GM23338 (cell line): ENCODE measurements at regions not wholly inside any gene's neighbourhood (a gene's known extent, or its start where the extent isn't known, plus 50 kb on each side); places are given as distances from the start of the nearest gene placed in this dataset.
A peak's percentile ranks its signal among the peaks of the same experiment; 100 is the strongest.

Experiments
- ATAC-seq: fragments of 200-7000 bp; cut with Tn5 transposase; 3 replicates; pipeline ENCODE4 v1.9.1; 2020
- DNase-seq: peaks from one replicate; pipeline ENCODE4 v3.0.0-alpha.2; 2015; ENCODE audit warnings: low spot score
- H2AFZ ChIP-seq: fragments of 200-600 bp; sonication (generic); 2 replicates; pipeline ENCODE4 v1.8.0; 2016; ENCODE audit warnings: antibody characterized with exemption, mild to moderate bottlenecking, moderate library complexity
- H3F3A ChIP-seq: fragments of 200-600 bp; sonication (generic); replicated peaks from 2 replicates; pipeline ENCODE4 v1.8.0; 2017; ENCODE audit warnings: antibody characterized with exemption, mixed run types, low read depth
- H3K27ac ChIP-seq: fragments of 200-600 bp; sonication (generic); 2 replicates; pipeline ENCODE4 v1.6.1; 2016; ENCODE audit warnings: low read depth
- H3K27me3 ChIP-seq: fragments of 200-600 bp; sonication (generic); 2 replicates; pipeline ENCODE4 v1.8.0; 2016; ENCODE audit warnings: mild to moderate bottlenecking, mixed run types, moderate library complexity; ENCODE audit not compliant: insufficient read depth
- H3K36me3 ChIP-seq: fragments of 200-600 bp; sonication (generic); 2 replicates; pipeline ENCODE4 v1.8.0; 2016; ENCODE audit warnings: mild to moderate bottlenecking; ENCODE audit not compliant: insufficient read depth
- H3K4me1 ChIP-seq: fragments of 200-600 bp; sonication (generic); 2 replicates; pipeline ENCODE4 v1.8.0; 2016; ENCODE audit warnings: mild to moderate bottlenecking, moderate library complexity; ENCODE audit not compliant: insufficient read depth
- H3K4me2 ChIP-seq: fragments of 200-600 bp; sonication (generic); 2 replicates; pipeline ENCODE4 v1.7.1; 2017; ENCODE audit warnings: mixed run types
- H3K4me3 ChIP-seq: fragments of 200-600 bp; sonication (generic); 2 replicates; pipeline ENCODE4 v1.6.1; 2016; ENCODE audit warnings: mixed run types
- H3K79me2 ChIP-seq: fragments of 200-600 bp; sonication (generic); replicated peaks from 2 replicates; pipeline ENCODE4 v1.8.0; 2017; ENCODE audit warnings: mild to moderate bottlenecking; ENCODE audit not compliant: insufficient read depth
- H3K9me2 ChIP-seq: fragments of 200-600 bp; sonication (generic); 2 replicates; pipeline ENCODE4 v1.8.0; 2017; ENCODE audit not compliant: insufficient read depth
- H4K20me1 ChIP-seq: fragments of 200-600 bp; sonication (generic); replicated peaks from 2 replicates; pipeline ENCODE4 v1.8.0; 2017; ENCODE audit warnings: mild to moderate bottlenecking; ENCODE audit not compliant: insufficient read depth
- H3K27ac Mint-ChIP-seq: 2 replicates; pipeline ENCODE4 v1.8.0; 2020; ENCODE audit warnings: inconsistent platforms, mild to moderate bottlenecking, moderate library complexity, mixed read lengths
- H3K27me3 Mint-ChIP-seq: 3 replicates; pipeline ENCODE4 v1.8.0; 2022; ENCODE audit warnings: low read depth, mild to moderate bottlenecking, moderate library complexity, mixed read lengths, inconsistent platforms; ENCODE audit not compliant: insufficient read depth, poor library complexity
- H3K36me3 Mint-ChIP-seq: 3 replicates; pipeline ENCODE4 v1.8.0; 2021; ENCODE audit warnings: low read depth, mild to moderate bottlenecking, inconsistent platforms, moderate library complexity, mixed read lengths
- H3K4me1 Mint-ChIP-seq: 3 replicates; pipeline ENCODE4 v1.8.0; 2020; ENCODE audit warnings: mild to moderate bottlenecking, inconsistent platforms, mixed read lengths
- H3K4me3 Mint-ChIP-seq: 3 replicates; pipeline ENCODE4 v1.8.0; 2021; ENCODE audit warnings: moderate library complexity, mild to moderate bottlenecking, inconsistent platforms, mixed read lengths
- H3K9me3 Mint-ChIP-seq: 3 replicates; pipeline ENCODE4 v1.8.0; 2020; ENCODE audit warnings: moderate library complexity, mild to moderate bottlenecking, inconsistent platforms, mixed read lengths
- CTCF ChIP-seq, 2 experiments: fragments of 200-600 bp in 1 of 2; sonication (generic) in 1 of 2; conservative IDR thresholded peaks; 2 replicates each; pipeline versions ENCODE4 v1.5.1 to v1.6.1; 2016 to 2017; ENCODE audit warnings: antibody characterized with exemption in 2 of 2, low read depth in 2 of 2, mild to moderate bottlenecking in 2 of 2, moderate library complexity in 1 of 2
- ETS1 ChIP-seq: IDR thresholded peaks from 2 replicates; pipeline ENCODE4 v1.6.1; 2016; ENCODE audit warnings: antibody characterized with exemption
- EZH2 ChIP-seq: fragments of 200-600 bp; sonication (generic); IDR thresholded peaks from one replicate; pipeline ENCODE4 v1.8.0; 2017; ENCODE audit warnings: antibody characterized with exemption, mild to moderate bottlenecking, low read depth; ENCODE audit not compliant: unreplicated experiment
- JUNB ChIP-seq: IDR thresholded peaks from one replicate; pipeline ENCODE4 v1.6.1; 2016; ENCODE audit warnings: antibody characterized with exemption; ENCODE audit not compliant: unreplicated experiment
- NANOG ChIP-seq: IDR thresholded peaks from 2 replicates; pipeline ENCODE4 v1.6.1; 2016; ENCODE audit warnings: antibody characterized with exemption, borderline replicate concordance
- POLR2AphosphoS5 ChIP-seq: IDR thresholded peaks from 2 replicates; pipeline ENCODE4 v1.6.1; 2016; ENCODE audit warnings: antibody characterized with exemption, low read depth
- REST ChIP-seq: IDR thresholded peaks from one replicate; pipeline ENCODE4 v1.6.1; 2018; ENCODE audit warnings: antibody characterized with exemption; ENCODE audit not compliant: unreplicated experiment
- ZNF114 ChIP-seq: fragments of 250-450 bp; sonication (Bioruptor Pico); IDR thresholded peaks from 2 replicates; pipeline ENCODE4 v1.5.0; 2020; ENCODE audit warnings: mild to moderate bottlenecking, moderate library complexity
- ZNF331 ChIP-seq: fragments of 250-450 bp; sonication (Bioruptor Pico); IDR thresholded peaks from 2 replicates; pipeline ENCODE4 v1.5.0; 2020; ENCODE audit warnings: low read depth, mild to moderate bottlenecking, moderate library complexity
- ZNF462 ChIP-seq: fragments of 250-450 bp; sonication (Bioruptor Pico); IDR thresholded peaks from 2 replicates; pipeline ENCODE4 v1.5.0; 2020; ENCODE audit warnings: mild to moderate bottlenecking, moderate library complexity

- Mint-ChIP-seq H3K9me3 (peaks cover 11% of the 10 kb centered on the region; the same call in 2 of the 3 replicates), H3K36me3 (peaks cover 3% of the 10 kb centered on the region; the same call in 1 of the 3 replicates), H3K27ac (no peak overlapping the region; the same call in 1 of the 2 replicates), H3K4me3 (no peak overlapping the region), H3K4me1 (no peaks in the 10 kb centered on the region; the same call in 2 of the 3 replicates), H3K27me3 (no peaks in the 10 kb centered on the region)
- Histone ChIP-seq H3K36me3 (no peaks in the 10 kb centered on the region), H3K4me3 (no peak overlapping the region), H3K27ac (no peak overlapping the region), H2AFZ (peak overlapping the region; percentile 85; the same call in 1 of the 2 replicates), H3K9me2 (no peaks in the 10 kb centered on the region), H3K4me1 (no peaks in the 10 kb centered on the region), H3K27me3 (no peaks in the 10 kb centered on the region), H3K79me2 (no peaks in the 10 kb centered on the region), H4K20me1 (no peaks in the 10 kb centered on the region), H3K4me2 (no peak overlapping the region), H3F3A (no peaks in the 10 kb centered on the region)
- DNase-seq (no peak), ATAC-seq (no peak)
- TF ChIP-seq POLR2AphosphoS5 (no peak), ZNF462 (no peak), NANOG (no peak), JUNB (no peak), CTCF (conservative IDR thresholded peaks at IDR 0.05; ENCODE audit: low read depth in 2 of 2) (no peak), ZNF114 (CRISPR knock-in tag) (no peak), ZNF331 (no peak), ETS1 (no peak), EZH2 (no peak), REST (no peak)
Measured at GRCh38 chr2:83991992-83992391, 467.1 kb downstream of the SUCLG1 start.
